ENCODE measurements at regions not wholly inside any gene's neighbourhood (a gene's known extent, or its start where the extent isn't known, plus 50 kb on each side); places are given as distances from the start of the nearest gene placed in this dataset.

GRCh38 chr17:73735245-73735644 lies 91.0 kb upstream of the SDK2 start:
- TF ChIP-seq CTCF (conservative IDR thresholded peaks at IDR 0.05 in 1 of 2, IDR thresholded peaks at IDR 0.05 in 1 of 2; ENCODE audit: extremely low read depth in 1 of 2, insufficient read depth in 1 of 2, low read depth in 1 of 2, low read length in 2 of 2) (no peak), EZH2 (IDR thresholded peaks at IDR 0.05; ENCODE audit: borderline replicate concordance, low read length) (no peak)
